Spleen (tissue), 7 donors: ENCODE measurements at regions not wholly inside any gene's neighbourhood (a gene's known extent, or its start where the extent isn't known, plus 50 kb on each side); places are given as distances from the start of the nearest gene placed in this dataset.

Experiments
- CTCF ChIP-seq, 11 experiments: fragments of 200-600 bp in 7 of 11; fragments of 450-650 bp in 4 of 11; sonication (generic) in 4 of 11; IDR thresholded peaks in 8 of 11; conservative IDR thresholded peaks in 3 of 11; 1 replicate in 7 of 11; 2 replicates in 4 of 11; pipeline versions ENCODE4 v1.4.0 to v1.8.0; 2016 to 2021; ENCODE audit warnings: antibody characterized with exemption in 11 of 11, inconsistent platforms in 4 of 11, mild to moderate bottlenecking in 1 of 11
- POLR2A ChIP-seq, 3 donors: fragments of 450-650 bp; IDR thresholded peaks; one replicate each; pipeline ENCODE4 v1.5.1; 2017; ENCODE audit warnings: antibody characterized with exemption in 3 of 3, mild to moderate bottlenecking in 1 of 3
- POLR2AphosphoS5 ChIP-seq, 3 donors: sonication (generic); formaldehyde crosslinking; IDR thresholded peaks; one replicate each; pipeline ENCODE4 v1.5.1; 2017; ENCODE audit warnings: antibody characterized with exemption in 3 of 3
- donor health status: DM: no; HTN: no; CAD: no; lungs with moderate emphysema.
- donor health status: DM: no; HTN: no; CAD: no.
- donor health status: DM: no; HTN: no; CAD: no.

GRCh38 chr3:8420612-8421011 lies 81.0 kb upstream of the LMCD1 start:
- TF ChIP-seq POLR2AphosphoS5 (IDR thresholded peaks at IDR 0.05), result no peak
- TF ChIP-seq CTCF (IDR thresholded peaks at IDR 0.05 in 8 of 11, conservative IDR thresholded peaks at IDR 0.05 in 3 of 11), result no peak
- no peak for TF ChIP-seq POLR2A (IDR thresholded peaks at IDR 0.05)
